ENCODE measurements at regions not wholly inside any gene's neighbourhood (a gene's known extent, or its start where the extent isn't known, plus 50 kb on each side); places are given as distances from the start of the nearest gene placed in this dataset.

DNA sequence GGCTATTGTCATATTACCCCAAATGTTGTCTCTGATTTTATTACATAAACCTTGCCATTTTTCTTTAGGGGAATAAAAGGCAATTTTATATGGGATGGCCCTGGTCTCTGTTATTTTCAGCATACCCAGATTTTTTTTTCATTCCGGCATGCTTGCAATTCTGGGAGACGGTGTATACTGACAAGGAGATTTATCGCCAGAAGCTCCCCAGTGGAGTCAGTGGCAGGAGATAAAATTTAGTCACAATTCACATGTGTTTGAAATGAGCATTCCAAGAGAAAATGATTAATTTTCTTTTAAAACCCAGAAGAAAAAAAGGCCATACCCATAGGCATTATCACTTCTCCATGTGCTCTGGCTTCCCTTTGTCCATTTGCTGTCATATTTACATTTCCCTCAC, 250.8 kb upstream of the RSPO3 start:
- no peak for DNase-seq (ENCODE audit: low read depth)
- H3K4me3 ChIP-seq (ENCODE audit: low read depth, low read length), result no peak overlapping the region
- TF ChIP-seq, protein P1, sequence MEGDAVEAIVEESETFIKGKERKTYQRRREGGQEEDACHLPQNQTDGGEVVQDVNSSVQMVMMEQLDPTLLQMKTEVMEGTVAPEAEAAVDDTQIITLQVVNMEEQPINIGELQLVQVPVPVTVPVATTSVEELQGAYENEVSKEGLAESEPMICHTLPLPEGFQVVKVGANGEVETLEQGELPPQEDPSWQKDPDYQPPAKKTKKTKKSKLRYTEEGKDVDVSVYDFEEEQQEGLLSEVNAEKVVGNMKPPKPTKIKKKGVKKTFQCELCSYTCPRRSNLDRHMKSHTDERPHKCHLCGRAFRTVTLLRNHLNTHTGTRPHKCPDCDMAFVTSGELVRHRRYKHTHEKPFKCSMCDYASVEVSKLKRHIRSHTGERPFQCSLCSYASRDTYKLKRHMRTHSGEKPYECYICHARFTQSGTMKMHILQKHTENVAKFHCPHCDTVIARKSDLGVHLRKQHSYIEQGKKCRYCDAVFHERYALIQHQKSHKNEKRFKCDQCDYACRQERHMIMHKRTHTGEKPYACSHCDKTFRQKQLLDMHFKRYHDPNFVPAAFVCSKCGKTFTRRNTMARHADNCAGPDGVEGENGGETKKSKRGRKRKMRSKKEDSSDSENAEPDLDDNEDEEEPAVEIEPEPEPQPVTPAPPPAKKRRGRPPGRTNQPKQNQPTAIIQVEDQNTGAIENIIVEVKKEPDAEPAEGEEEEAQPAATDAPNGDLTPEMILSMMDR (conservative IDR thresholded peaks at IDR 0.05; ENCODE audit: low read depth, low read length), result no peak

DNA sequence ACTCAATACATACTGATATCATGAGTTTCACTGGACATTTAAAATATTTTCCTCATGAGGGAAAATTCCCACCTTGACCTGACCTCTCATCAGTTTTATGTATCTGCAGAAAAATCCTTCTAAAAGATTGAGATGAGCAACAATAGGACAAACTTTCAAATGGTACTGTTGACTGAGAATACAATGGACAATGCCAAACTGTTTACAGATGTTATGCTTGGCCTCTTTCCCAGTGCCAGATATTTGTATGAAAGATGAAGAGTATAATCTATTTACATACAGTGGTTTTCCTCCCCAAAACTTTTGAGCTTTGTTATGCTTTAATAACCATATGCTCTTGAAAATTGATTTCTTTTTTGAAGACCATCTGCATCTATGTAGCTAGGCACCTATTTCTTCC, 245.1 kb upstream of the RSPO3 start:
- H3K4me3 ChIP-seq (ENCODE audit: low read depth, low read length), result no peak overlapping the region
- no peak for DNase-seq (ENCODE audit: low read depth)
- TF ChIP-seq, protein P1 (conservative IDR thresholded peaks at IDR 0.05; ENCODE audit: low read depth, low read length), result no peak

DNA sequence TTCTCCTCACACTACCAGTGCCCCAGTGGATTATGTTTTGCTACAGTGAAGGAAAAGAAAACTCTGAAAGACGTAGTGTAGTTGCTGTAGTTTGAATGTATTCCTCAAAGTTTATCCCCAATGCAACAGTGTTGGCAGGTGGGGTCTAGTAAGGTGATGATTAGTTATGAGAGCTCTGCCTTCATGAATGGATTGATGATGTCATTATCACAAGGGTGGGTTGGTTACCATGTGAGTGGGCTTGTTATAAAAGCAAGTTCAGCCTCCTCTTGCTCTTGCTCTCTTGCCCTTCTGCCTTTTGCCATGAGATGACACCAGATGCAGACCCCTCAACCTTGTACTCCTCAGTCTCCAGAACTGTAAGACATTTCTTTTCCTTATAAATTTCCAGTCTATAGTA, 244.7 kb upstream of the RSPO3 start:
- TF ChIP-seq, protein P1 (conservative IDR thresholded peaks at IDR 0.05; ENCODE audit: low read depth, low read length), result no peak
- no peak overlapping the region for H3K4me3 ChIP-seq (ENCODE audit: low read depth, low read length)
- DNase-seq (ENCODE audit: low read depth), result no peak

DNA sequence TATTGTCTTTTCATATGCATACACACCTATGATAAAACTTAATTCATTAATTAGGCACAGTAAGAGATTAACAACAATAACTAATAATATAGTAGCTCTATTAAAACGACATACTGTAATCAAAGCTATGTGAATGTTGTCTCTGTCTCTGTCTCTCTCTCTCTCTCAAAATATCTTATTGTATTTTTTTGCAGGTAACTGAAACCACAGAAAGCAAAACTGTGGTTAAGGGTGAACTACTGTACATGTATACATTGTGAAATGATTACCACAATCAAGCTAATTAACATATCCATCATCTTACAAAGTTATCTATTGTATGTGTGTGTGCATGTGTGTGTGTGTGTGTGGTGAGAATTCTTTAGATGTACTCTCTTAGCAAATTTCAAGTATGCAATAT, 242.0 kb upstream of the RSPO3 start:
- no peak overlapping the region for H3K4me3 ChIP-seq (ENCODE audit: low read depth, low read length)
- TF ChIP-seq, protein P1 (conservative IDR thresholded peaks at IDR 0.05; ENCODE audit: low read depth, low read length), result no peak
- DNase-seq (ENCODE audit: low read depth), result no peak

DNA sequence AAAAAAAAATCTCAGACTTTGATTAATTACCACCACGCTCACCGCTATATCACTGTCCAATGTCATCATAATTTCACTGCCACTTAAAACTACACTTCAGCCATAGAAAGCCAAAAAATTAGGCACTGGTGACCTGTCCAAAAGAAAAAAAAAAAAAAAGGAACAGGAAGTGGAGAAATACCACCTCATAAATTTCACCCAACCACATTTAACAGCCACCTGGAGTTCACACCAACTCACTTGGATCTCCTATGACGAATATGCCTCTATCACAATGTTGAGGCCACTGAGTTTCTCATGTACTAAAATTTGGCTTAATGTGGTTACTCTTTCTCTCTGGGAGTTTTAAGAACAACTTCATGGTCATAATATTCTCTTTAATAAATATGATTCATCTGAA, 237.5 kb upstream of the RSPO3 start:
- H3K4me3 ChIP-seq (ENCODE audit: low read depth, low read length), result no peak overlapping the region
- DNase-seq (ENCODE audit: low read depth), result no peak
- TF ChIP-seq, protein P1 (conservative IDR thresholded peaks at IDR 0.05; ENCODE audit: low read depth, low read length), result no peak

DNA sequence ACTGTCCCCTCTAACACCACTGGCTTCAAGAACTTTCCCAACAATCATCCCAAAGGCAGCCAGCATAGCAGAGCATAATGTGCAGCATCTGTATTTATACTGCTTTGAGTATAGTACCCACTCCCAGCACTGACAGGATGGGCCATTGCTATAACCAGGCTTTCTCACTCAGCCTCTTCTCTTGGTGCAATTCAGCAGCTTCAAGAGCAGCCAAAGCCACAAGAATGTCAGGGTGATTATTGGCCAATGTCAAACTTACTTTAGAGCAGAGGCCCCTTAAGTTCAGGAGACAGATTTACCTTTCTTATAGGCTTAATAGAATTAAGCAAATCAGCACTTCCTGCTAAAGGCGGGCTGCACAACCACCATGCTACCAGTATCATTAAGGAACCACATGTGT, 232.4 kb upstream of the RSPO3 start:
- TF ChIP-seq, protein P1 (conservative IDR thresholded peaks at IDR 0.05; ENCODE audit: low read depth, low read length), result no peak
- peak; percentile 78 for DNase-seq (ENCODE audit: low read depth)
- no peak overlapping the region for H3K4me3 ChIP-seq (ENCODE audit: low read depth, low read length)

DNA sequence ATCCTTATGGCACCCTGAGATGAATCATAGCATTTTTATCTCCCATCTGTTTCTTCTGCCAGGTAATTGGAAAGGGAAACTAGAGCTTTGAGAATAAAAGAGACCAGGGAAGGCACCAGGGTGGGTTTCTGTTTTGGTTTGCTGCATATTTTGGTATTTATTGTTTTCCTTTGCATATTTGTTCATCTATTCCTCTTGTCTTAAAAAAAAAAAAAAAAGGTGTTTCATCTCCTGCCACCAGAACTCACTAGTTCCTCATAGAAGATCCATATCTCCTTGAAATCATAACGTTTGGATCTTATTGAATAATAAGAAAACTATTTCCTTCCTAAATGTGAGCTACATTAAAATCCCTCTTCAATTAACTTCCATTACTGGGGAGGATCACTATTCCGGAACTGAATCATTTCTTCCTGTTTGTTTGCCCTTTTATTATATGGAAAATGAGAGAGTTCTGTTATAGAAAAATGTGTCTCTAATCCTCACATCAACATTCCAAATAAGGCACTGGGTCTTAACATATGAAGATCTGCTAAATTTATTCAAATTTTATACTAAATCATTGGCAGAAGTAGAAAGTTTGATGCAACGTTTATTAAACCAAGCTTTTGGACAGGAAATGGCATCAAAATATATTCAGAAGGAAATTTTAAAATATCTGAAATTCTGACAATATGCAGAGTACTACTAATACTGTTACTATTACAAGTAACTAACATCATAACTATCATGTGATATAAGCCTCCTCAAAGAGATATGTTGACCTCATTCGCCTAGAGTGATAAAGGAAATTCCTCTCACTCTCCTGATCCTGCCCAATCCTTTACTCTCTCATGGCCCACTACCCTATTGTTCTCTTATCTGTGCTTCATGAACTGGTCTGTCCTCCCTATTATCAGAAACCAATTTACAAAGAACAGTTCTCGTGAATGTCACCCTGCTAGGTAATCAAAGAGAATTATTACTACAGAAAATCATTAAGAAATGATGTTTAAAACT, 229.4 kb upstream of the RSPO3 start:
- TF ChIP-seq, protein P1 (conservative IDR thresholded peaks at IDR 0.05; ENCODE audit: low read depth, low read length), result no peak
- no peak overlapping the region for H3K4me3 ChIP-seq (ENCODE audit: low read depth, low read length)
- DNase-seq (ENCODE audit: low read depth), result no peak

Data from choroid plexus epithelial cell (primary cell).